Activated CD4-positive, alpha-beta T cell treated with anti-CD3 and anti-CD28 coated beads for 4 hours (primary cell): ENCODE measurements at regions not wholly inside any gene's neighbourhood (a gene's known extent, or its start where the extent isn't known, plus 50 kb on each side); places are given as distances from the start of the nearest gene placed in this dataset.

Experiments
- DNase-seq, 2 donors: peaks; one replicate each; pipeline ENCODE4 v3.0.0-alpha.2; 2020

GRCh38 chr2:8527676-8528075 lies 154.2 kb upstream of the ID2 start:
- DNase-seq = no peak

GRCh38 chr2:8528863-8529262 lies 153.0 kb upstream of the ID2 start:
- no peak for DNase-seq

- DNase-seq = no peak
Observed at GRCh38 chr2:8529706-8530277, 152.1 kb upstream of the ID2 start.

- DNase-seq = no peak
Observed at GRCh38 chr2:8531481-8531880, 150.4 kb upstream of the ID2 start.

GRCh38 chr2:8532438-8532837 lies 149.4 kb upstream of the ID2 start:
- DNase-seq = no peak

GRCh38 chr2:8533923-8534322 lies 147.9 kb upstream of the ID2 start:
- DNase-seq = no peak

- DNase-seq = no peak
Observed at GRCh38 chr2:8534386-8534728, 147.5 kb upstream of the ID2 start.

GRCh38 chr2:8534729-8535468 lies 147.0 kb upstream of the ID2 start:
- no peak for DNase-seq

- DNase-seq = no peak
Observed at GRCh38 chr2:8535469-8535795, 146.4 kb upstream of the ID2 start.

- DNase-seq = no peak
Observed at GRCh38 chr2:8535821-8536685, 145.8 kb upstream of the ID2 start.

- DNase-seq = no peak
Observed at GRCh38 chr2:8536686-8537561, 144.9 kb upstream of the ID2 start.

- DNase-seq = no peak
Observed at GRCh38 chr2:8537562-8538155, 144.2 kb upstream of the ID2 start.

- no peak for DNase-seq
Observed at GRCh38 chr2:8538531-8538930, 143.3 kb upstream of the ID2 start.

GRCh38 chr2:8538931-8539621 lies 142.8 kb upstream of the ID2 start:
- no peak for DNase-seq

GRCh38 chr2:8539743-8540551 lies 141.9 kb upstream of the ID2 start:
- DNase-seq = no peak

- no peak for DNase-seq
Observed at GRCh38 chr2:8540552-8541055, 141.3 kb upstream of the ID2 start.

GRCh38 chr2:8541223-8541622 lies 140.6 kb upstream of the ID2 start:
- no peak for DNase-seq

GRCh38 chr2:8541636-8542035 lies 140.2 kb upstream of the ID2 start:
- DNase-seq = no peak

GRCh38 chr2:8542381-8543059 lies 139.3 kb upstream of the ID2 start:
- no peak for DNase-seq

GRCh38 chr2:8543060-8543382 lies 138.8 kb upstream of the ID2 start:
- peak; percentile 39 to 46 for DNase-seq
